GM12872 (cell line): ENCODE measurements at regions not wholly inside any gene's neighbourhood (a gene's known extent, or its start where the extent isn't known, plus 50 kb on each side); places are given as distances from the start of the nearest gene placed in this dataset.

ENCODE experiments used
- CTCF ChIP-seq: IDR thresholded peaks from 3 replicates; pipeline ENCODE4 v1.5.1; 2011; ENCODE audit warnings: low read depth, mild to moderate bottlenecking, low read length, moderate library complexity; ENCODE audit not compliant: insufficient read depth

GRCh38 chr1:55277377-55278130, 62.4 kb upstream of the USP24 start:
- TF ChIP-seq CTCF = peak; percentile 93

- no peak for TF ChIP-seq CTCF
Measured at GRCh38 chr1:55276671-55277376, 61.7 kb upstream of the USP24 start.

- no peak for TF ChIP-seq CTCF
Measured at GRCh38 chr1:55275941-55276341, 60.8 kb upstream of the USP24 start.

- no peak for TF ChIP-seq CTCF
Measured at GRCh38 chr1:55275151-55275748, 60.1 kb upstream of the USP24 start.

DNA sequence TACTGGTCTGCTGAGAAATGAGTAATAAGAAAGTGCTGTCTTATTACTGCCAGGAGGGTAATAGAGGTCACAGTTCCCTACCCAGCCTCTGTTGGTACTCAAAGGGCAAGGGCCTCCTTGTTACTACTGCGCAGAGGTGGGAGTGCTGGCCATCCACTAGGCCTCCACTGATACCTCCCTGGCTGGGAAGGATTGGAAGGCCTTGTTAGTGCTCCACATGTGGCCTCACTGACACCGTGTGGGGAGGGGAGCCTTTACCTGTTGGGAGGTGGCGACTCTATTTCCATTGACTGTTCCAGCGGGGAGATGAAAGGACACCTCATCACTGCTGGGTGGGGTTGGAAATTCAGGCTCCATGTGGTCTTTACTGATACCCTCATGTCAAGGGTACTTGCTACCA, 57.8 kb upstream of the USP24 start:
- no peak for TF ChIP-seq CTCF
